ENCODE measurements at regions not wholly inside any gene's neighbourhood (a gene's known extent, or its start where the extent isn't known, plus 50 kb on each side); places are given as distances from the start of the nearest gene placed in this dataset.

DNA sequence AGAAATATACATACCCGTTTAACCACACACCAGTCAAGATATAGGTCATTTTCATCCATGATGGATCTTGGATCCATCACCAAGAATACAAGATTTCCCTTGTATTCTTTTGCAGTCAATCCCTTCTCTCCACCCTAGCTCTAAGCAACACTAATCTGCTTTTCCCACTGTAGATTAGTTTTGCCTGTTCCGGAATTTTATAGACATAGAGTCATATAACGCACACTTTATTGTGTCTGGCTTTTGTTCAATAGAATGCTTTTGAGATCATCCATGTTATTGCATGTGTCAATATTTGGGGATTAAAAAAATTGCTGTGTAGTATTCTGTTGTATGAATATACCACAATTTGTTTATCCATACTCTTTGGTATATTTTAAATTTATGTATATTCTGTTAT, 235.6 kb upstream of the BCOR start:
- H3K27ac ChIP-seq (ENCODE audit: extremely low read length, insufficient read depth, low read length) = no peak overlapping the region
- H3K27me3 ChIP-seq (ENCODE audit: control insufficient read depth in 1 of 2, insufficient read depth in 2 of 2, low read length in 2 of 2) = no peaks in the 10 kb centered on the region
- in situ Hi-C loops (cut with HindIII; ENCODE audit: extremely low pct_ligation_motif_present, low pct_unique_long_range_greater_than_20kb) = no loop called here
- no peak overlapping the region for H3K9ac ChIP-seq (ENCODE audit: insufficient read depth, low read depth, low read length)
- H4K20me1 ChIP-seq (ENCODE audit: insufficient read depth, low read length) = no peaks in the 10 kb centered on the region
- no peaks in the 10 kb centered on the region for H3K36me3 ChIP-seq (replicated peaks in 1 of 2; ENCODE audit: control insufficient read depth in 1 of 2, insufficient read depth in 2 of 2, low read length in 2 of 2)
- intact Hi-C loops (cut with micrococcal nuclease; ENCODE audit: unreplicated experiment) = no loop called here
- no peak overlapping the region for H3K4me3 ChIP-seq (replicated peaks in 1 of 3; ENCODE audit: insufficient read depth in 1 of 3, low read depth in 2 of 3, low read length in 3 of 3)
- no TSS peak for BruUV-seq (replicated peaks)
- TF ChIP-seq CENPBD1 (CRISPR knock-in tag; IDR thresholded peaks at IDR 0.05; ENCODE audit: borderline replicate concordance, low read depth) (no peak), POLR2A (IDR thresholded peaks at IDR 0.05; ENCODE audit: insufficient read depth in 1 of 2, low read depth in 2 of 2, low read length in 2 of 2) (no peak), EHMT2 (IDR thresholded peaks at IDR 0.05; ENCODE audit: borderline replicate concordance, low read depth, low read length) (no peak), MEIS1 (CRISPR knock-in tag; IDR thresholded peaks at IDR 0.05; ENCODE audit: borderline replicate concordance) (no peak), GPBP1L1 (CRISPR knock-in tag; IDR thresholded peaks at IDR 0.05) (no peak), KLF6 (CRISPR knock-in tag; IDR thresholded peaks at IDR 0.05) (no peak), KLF15 (CRISPR knock-in tag; IDR thresholded peaks at IDR 0.05; ENCODE audit: borderline replicate concordance) (no peak), ZNF530 (CRISPR knock-in tag; IDR thresholded peaks at IDR 0.05; ENCODE audit: low read depth) (no peak), SMYD3 (CRISPR knock-in tag; IDR thresholded peaks at IDR 0.05) (no peak), NFYB (CRISPR knock-in tag; IDR thresholded peaks at IDR 0.05) (no peak), ARID5B (CRISPR knock-in tag; IDR thresholded peaks at IDR 0.05) (no peak), IKZF4 (CRISPR knock-in tag; IDR thresholded peaks at IDR 0.05; ENCODE audit: borderline replicate concordance, low read depth, not compliant biosample characterization) (no peak), ZNF670 (CRISPR knock-in tag; IDR thresholded peaks at IDR 0.05; ENCODE audit: borderline replicate concordance) (no peak), HES4 (CRISPR knock-in tag; IDR thresholded peaks at IDR 0.05; ENCODE audit: borderline replicate concordance) (no peak), ZNF382 (CRISPR knock-in tag; IDR thresholded peaks at IDR 0.05; ENCODE audit: borderline replicate concordance) (no peak), RFXAP (CRISPR knock-in tag; IDR thresholded peaks at IDR 0.05; ENCODE audit: borderline replicate concordance) (no peak)
- ATAC-seq (no peak), DNase-seq (ENCODE audit: low spot score) (no peak), FAIRE-seq (no peak)
- H2AFZ ChIP-seq (ENCODE audit: low read length) = no peak overlapping the region
- CTCF ChIA-PET (ENCODE audit: low intra/inter-chr PET ratio, low total read pairs) = no interaction called here
- H3K4me2 ChIP-seq (ENCODE audit: low read depth, low read length) = no peak overlapping the region
- no peaks in the 10 kb centered on the region for H3K9me3 ChIP-seq (ENCODE audit: low read length)
- no peaks in the 10 kb centered on the region for H3K79me2 ChIP-seq (ENCODE audit: insufficient read depth, low read length)
- POLR2A ChIA-PET = no interaction called here
- WGBS (ENCODE audit: low lambda C conversion rate) = 27% methylated on average over 3 of the region's 3 CpGs
- no peaks in the 10 kb centered on the region for H3K4me1 ChIP-seq (ENCODE audit: insufficient read depth, low read length)

Measured in HepG2 (cell line).